ENCODE measurements at regions not wholly inside any gene's neighbourhood (a gene's known extent, or its start where the extent isn't known, plus 50 kb on each side); places are given as distances from the start of the nearest gene placed in this dataset.

GRCh38 chr3:162175878-162176277, 679.3 kb downstream of the OTOL1 start:
- no peak overlapping the region for H3K4me3 ChIP-seq (replicated peaks; ENCODE audit: low read depth, low read length)
- DNase-seq (ENCODE audit: extremely low read depth, low read depth), result no peak
- no peak for TF ChIP-seq CTCF (IDR thresholded peaks at IDR 0.05; ENCODE audit: low read depth, low read length, missing control alignments)

GRCh38 chr3:162183440-162183839, 686.8 kb downstream of the OTOL1 start:
- H3K4me3 ChIP-seq (replicated peaks; ENCODE audit: low read depth, low read length), result no peak overlapping the region
- no peak for TF ChIP-seq CTCF (IDR thresholded peaks at IDR 0.05; ENCODE audit: low read depth, low read length, missing control alignments)
- DNase-seq (ENCODE audit: extremely low read depth, low read depth), result no peak

GRCh38 chr3:162192340-162193029, 695.9 kb downstream of the OTOL1 start:
- DNase-seq (ENCODE audit: extremely low read depth, low read depth), result no peak

GRCh38 chr3:162193148-162194095, 696.8 kb downstream of the OTOL1 start:
- no peak overlapping the region for H3K4me3 ChIP-seq (replicated peaks; ENCODE audit: low read depth, low read length)
- no peak for DNase-seq (ENCODE audit: extremely low read depth, low read depth)
- no peak for TF ChIP-seq CTCF (IDR thresholded peaks at IDR 0.05; ENCODE audit: low read depth, low read length, missing control alignments)

More at GRCh38 chr3:162192340-162193029, 695.9 kb downstream of the OTOL1 start:
- no peak for TF ChIP-seq CTCF (IDR thresholded peaks at IDR 0.05; ENCODE audit: low read depth, low read length, missing control alignments)
- no peak overlapping the region for H3K4me3 ChIP-seq (replicated peaks; ENCODE audit: low read depth, low read length)

GRCh38 chr3:162195147-162195546, 698.5 kb downstream of the OTOL1 start:
- no peak overlapping the region for H3K4me3 ChIP-seq (replicated peaks; ENCODE audit: low read depth, low read length)
- no peak for DNase-seq (ENCODE audit: extremely low read depth, low read depth)
- TF ChIP-seq CTCF (IDR thresholded peaks at IDR 0.05; ENCODE audit: low read depth, low read length, missing control alignments), result no peak

GRCh38 chr3:162196964-162197363, 700.4 kb downstream of the OTOL1 start:
- no peak for TF ChIP-seq CTCF (IDR thresholded peaks at IDR 0.05; ENCODE audit: low read depth, low read length, missing control alignments)
- no peak for DNase-seq (ENCODE audit: extremely low read depth, low read depth)
- H3K4me3 ChIP-seq (replicated peaks; ENCODE audit: low read depth, low read length), result no peak overlapping the region
